ENCODE measurements at regions not wholly inside any gene's neighbourhood (a gene's known extent, or its start where the extent isn't known, plus 50 kb on each side); places are given as distances from the start of the nearest gene placed in this dataset.

DNA sequence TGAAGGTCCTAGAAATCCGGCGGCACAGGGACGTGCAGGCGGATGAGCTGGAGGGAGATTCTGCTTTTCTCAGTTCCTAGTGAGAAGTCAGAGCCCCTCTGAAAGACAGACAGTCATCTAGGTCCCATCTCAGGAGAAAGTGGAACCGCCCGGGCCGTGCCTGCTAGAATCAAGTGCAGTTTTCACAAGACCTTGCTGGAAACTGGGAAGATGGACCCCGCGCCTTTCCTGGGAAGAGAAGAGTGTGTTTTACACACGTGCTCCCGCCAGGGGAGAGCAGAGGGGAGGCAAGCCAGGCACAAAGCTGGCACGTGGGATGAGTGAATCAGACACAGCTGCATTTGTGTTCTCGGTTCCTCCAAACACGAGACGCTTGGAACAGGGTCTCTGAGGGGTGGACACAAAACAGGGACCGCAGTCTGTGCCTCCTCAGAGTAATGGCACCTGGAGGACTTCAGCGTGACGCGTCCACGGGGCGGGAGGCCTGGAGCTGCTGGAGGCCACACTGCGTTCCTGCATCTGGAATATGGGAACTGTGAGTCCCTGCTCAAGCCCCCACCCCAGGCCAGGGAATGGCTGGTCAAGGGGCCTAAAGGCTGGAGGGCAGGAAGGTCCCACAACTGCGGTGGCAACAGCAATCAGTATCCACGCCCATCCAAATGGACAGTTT, 218.3 kb downstream of the BRD1 start:
- H3K4me1 ChIP-seq (ENCODE audit: control insufficient read depth, insufficient read depth, low read length, poor library complexity, severe bottlenecking), result no peaks in the 10 kb centered on the region
- H3K4me3 ChIP-seq (ENCODE audit: insufficient read depth, low read depth, low read length, poor library complexity, severe bottlenecking), result no peak overlapping the region
- H3K36me3 ChIP-seq (ENCODE audit: control insufficient read depth, insufficient read depth, low read length), result no peaks in the 10 kb centered on the region
- H3K27me3 ChIP-seq (replicated peaks; ENCODE audit: control insufficient read depth, insufficient read depth, low read length, poor library complexity, severe bottlenecking), result no peaks in the 10 kb centered on the region
- no peak for DNase-seq
- H3K27ac ChIP-seq (ENCODE audit: insufficient read depth, low read length, poor library complexity, severe bottlenecking), result no peak overlapping the region
- no peaks in the 10 kb centered on the region for H3K9me3 ChIP-seq (ENCODE audit: control insufficient read depth, low read length)

DNA sequence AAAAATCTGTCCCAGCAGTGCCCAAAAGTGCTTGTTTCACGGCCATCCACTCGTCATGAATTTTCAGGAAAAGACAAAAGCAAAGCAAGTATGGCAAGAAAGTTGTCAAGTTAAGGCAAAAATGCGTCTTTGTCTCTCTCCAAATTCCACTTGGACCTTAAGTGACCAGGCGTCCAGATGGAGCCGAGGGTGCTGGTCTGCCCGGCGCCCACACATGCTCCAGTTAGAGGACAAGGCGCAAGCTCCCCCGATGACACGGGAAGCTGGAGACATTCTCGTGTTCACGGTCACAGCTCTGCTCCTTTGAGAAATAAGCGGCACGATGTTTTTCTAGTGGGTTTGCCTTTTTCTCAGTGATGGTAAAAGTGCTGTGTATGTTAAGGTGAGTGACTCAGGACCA, 219.0 kb downstream of the BRD1 start:
- no peaks in the 10 kb centered on the region for H3K27me3 ChIP-seq (replicated peaks; ENCODE audit: control insufficient read depth, insufficient read depth, low read length, poor library complexity, severe bottlenecking)
- no peaks in the 10 kb centered on the region for H3K4me1 ChIP-seq (ENCODE audit: control insufficient read depth, insufficient read depth, low read length, poor library complexity, severe bottlenecking)
- no peaks in the 10 kb centered on the region for H3K9me3 ChIP-seq (ENCODE audit: control insufficient read depth, low read length)
- no peak overlapping the region for H3K4me3 ChIP-seq (ENCODE audit: insufficient read depth, low read depth, low read length, poor library complexity, severe bottlenecking)
- DNase-seq, result no peak
- no peaks in the 10 kb centered on the region for H3K36me3 ChIP-seq (ENCODE audit: control insufficient read depth, insufficient read depth, low read length)
- no peak overlapping the region for H3K27ac ChIP-seq (ENCODE audit: insufficient read depth, low read length, poor library complexity, severe bottlenecking)

DNA sequence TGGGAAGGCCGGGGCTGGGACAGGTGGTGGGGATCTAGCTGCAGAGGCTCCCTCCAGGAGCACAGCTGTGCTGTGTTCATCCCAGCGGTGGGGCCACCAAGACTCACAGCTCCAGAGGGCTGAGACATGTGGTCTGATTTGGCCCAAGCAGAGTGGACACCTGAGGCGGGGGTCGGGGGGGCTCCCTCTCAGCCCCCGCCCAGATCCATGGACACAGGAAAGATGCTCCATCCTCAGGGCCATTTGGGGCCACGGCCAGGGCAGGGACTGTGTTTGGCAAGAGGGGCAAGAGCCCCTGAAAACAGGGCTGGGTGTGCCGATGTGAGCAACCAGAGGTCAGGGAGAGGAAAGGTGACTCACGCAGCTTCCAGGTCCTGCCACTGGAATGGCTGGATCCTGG, 219.4 kb downstream of the BRD1 start:
- Histone ChIP-seq H3K27me3 (replicated peaks; ENCODE audit: control insufficient read depth, insufficient read depth, low read length, poor library complexity, severe bottlenecking) (no peaks in the 10 kb centered on the region), H3K4me3 (ENCODE audit: insufficient read depth, low read depth, low read length, poor library complexity, severe bottlenecking) (no peak overlapping the region), H3K27ac (ENCODE audit: insufficient read depth, low read length, poor library complexity, severe bottlenecking) (no peak overlapping the region), H3K4me1 (ENCODE audit: control insufficient read depth, insufficient read depth, low read length, poor library complexity, severe bottlenecking) (no peaks in the 10 kb centered on the region), H3K36me3 (ENCODE audit: control insufficient read depth, insufficient read depth, low read length) (no peaks in the 10 kb centered on the region), H3K9me3 (ENCODE audit: control insufficient read depth, low read length) (no peaks in the 10 kb centered on the region)
- DNase-seq, result no peak

DNA sequence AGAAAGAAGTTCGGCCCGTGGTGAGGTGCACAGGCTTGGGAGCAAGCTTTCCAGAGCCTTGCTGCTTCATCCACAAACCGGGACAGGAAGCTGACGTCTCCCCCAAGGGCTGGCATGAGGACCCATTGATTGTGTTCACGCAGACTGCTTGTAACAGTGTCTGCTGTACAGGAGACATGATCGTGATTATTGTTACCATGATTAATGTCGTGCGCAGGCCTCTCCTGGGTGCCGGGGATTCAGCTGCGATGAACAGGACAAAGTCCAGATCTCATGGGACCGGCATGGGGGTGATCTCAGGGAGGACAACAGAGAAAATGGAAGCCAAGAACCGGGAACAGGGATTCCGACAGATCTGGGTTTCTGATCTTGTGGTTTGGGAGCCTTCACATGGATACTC, 219.9 kb downstream of the BRD1 start:
- DNase-seq, result no peak
- Histone ChIP-seq H3K27me3 (replicated peaks; ENCODE audit: control insufficient read depth, insufficient read depth, low read length, poor library complexity, severe bottlenecking) (no peaks in the 10 kb centered on the region), H3K36me3 (ENCODE audit: control insufficient read depth, insufficient read depth, low read length) (no peaks in the 10 kb centered on the region), H3K9me3 (ENCODE audit: control insufficient read depth, low read length) (no peaks in the 10 kb centered on the region), H3K4me1 (ENCODE audit: control insufficient read depth, insufficient read depth, low read length, poor library complexity, severe bottlenecking) (no peaks in the 10 kb centered on the region), H3K27ac (ENCODE audit: insufficient read depth, low read length, poor library complexity, severe bottlenecking) (no peak overlapping the region), H3K4me3 (ENCODE audit: insufficient read depth, low read depth, low read length, poor library complexity, severe bottlenecking) (no peak overlapping the region)

DNA sequence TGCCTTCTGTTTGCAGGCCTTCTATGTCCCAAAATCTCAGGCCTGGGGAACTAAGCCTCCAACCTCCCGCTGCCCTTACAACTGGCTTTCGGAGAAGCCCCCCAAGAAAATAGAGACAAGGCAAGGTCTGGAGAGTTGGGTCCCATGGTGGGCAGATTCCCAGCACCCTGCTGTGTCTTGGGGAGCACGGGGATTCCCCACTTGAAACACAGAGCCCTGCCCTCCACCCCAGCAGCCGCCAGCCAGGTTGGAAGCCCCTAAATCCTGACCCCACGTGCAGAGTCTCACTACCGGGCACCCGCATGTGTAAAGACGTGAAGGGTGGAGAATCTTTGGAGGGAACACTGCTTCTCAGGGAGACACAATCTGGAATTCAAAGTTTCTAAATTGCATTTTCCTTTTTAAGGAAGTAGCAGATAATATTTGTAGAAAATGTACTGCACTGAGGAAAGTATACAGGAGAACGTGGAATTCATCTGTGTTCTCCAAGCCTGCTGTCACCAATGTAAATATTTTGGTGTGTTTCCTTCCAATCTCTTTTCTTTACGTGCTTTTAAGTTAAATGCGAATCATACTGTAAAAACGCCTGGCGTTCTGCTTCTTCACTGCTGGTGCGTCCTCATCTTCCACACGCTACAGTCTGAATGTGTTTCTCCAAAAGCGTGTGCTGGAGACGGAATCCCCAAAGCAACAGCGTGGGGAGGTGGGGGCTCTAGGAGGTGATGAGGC, 220.9 kb downstream of the BRD1 start:
- H3K36me3 ChIP-seq (ENCODE audit: control insufficient read depth, insufficient read depth, low read length), result no peaks in the 10 kb centered on the region
- no peaks in the 10 kb centered on the region for H3K9me3 ChIP-seq (ENCODE audit: control insufficient read depth, low read length)
- no peak overlapping the region for H3K4me3 ChIP-seq (ENCODE audit: insufficient read depth, low read depth, low read length, poor library complexity, severe bottlenecking)
- no peak overlapping the region for H3K27ac ChIP-seq (ENCODE audit: insufficient read depth, low read length, poor library complexity, severe bottlenecking)
- H3K4me1 ChIP-seq (ENCODE audit: control insufficient read depth, insufficient read depth, low read length, poor library complexity, severe bottlenecking), result no peaks in the 10 kb centered on the region
- no peak for DNase-seq
- H3K27me3 ChIP-seq (replicated peaks; ENCODE audit: control insufficient read depth, insufficient read depth, low read length, poor library complexity, severe bottlenecking), result no peaks in the 10 kb centered on the region

DNA sequence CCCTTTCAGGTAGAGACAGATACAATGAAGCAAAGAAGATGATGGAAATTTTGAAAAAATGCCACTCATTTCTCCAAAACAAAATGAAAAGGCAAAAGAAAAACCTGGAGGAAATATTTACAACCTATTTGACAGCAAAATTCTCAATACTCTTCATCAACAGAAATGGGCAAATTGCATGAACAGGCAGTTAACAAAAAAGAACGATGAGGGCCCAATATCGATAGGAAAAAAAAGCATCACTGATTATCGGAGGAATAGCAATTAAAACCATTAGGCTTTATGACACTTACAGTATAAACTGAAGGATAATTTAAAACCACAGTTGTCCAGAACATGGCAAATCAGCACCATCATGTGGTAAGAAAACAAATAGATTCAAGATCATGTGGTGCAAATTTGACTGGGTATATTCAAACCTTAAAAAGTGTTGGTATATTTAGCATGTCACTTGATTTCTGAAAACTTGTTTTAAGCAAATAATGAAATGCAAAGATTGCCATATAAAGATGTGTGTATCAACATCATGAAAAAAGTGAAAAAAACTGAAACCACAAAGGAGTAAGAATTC, 222.9 kb downstream of the BRD1 start:
- Histone ChIP-seq H3K36me3 (ENCODE audit: control insufficient read depth, insufficient read depth, low read length) (no peaks in the 10 kb centered on the region), H3K27me3 (replicated peaks; ENCODE audit: control insufficient read depth, insufficient read depth, low read length, poor library complexity, severe bottlenecking) (no peaks in the 10 kb centered on the region), H3K4me3 (ENCODE audit: insufficient read depth, low read depth, low read length, poor library complexity, severe bottlenecking) (no peak overlapping the region), H3K27ac (ENCODE audit: insufficient read depth, low read length, poor library complexity, severe bottlenecking) (no peak overlapping the region), H3K4me1 (ENCODE audit: control insufficient read depth, insufficient read depth, low read length, poor library complexity, severe bottlenecking) (peaks cover 2% of the 10 kb centered on the region), H3K9me3 (ENCODE audit: control insufficient read depth, low read length) (no peaks in the 10 kb centered on the region)
- DNase-seq, result no peak

DNA sequence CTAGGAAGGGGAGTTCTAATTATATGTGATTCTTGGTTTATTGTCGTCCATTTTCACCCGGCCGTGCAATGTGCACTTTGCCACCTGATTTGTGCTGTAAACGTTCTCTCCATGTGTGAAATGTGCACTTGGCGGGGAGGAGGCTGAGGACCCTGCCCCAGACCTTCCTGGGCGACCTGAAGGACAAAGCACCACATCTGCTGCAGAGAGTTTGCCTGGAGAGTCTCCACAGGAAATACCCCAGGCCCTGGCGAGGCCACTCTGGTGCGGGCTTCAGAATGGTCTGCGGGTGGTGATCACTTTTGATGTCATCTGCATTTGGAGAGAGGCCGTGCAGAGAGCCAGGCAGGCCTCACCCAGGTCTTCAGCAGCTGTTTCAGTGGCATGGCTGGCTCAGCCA, 224.7 kb downstream of the BRD1 start:
- Histone ChIP-seq H3K27me3 (replicated peaks; ENCODE audit: control insufficient read depth, insufficient read depth, low read length, poor library complexity, severe bottlenecking) (no peaks in the 10 kb centered on the region), H3K27ac (ENCODE audit: insufficient read depth, low read length, poor library complexity, severe bottlenecking) (no peak overlapping the region), H3K4me1 (ENCODE audit: control insufficient read depth, insufficient read depth, low read length, poor library complexity, severe bottlenecking) (peaks cover 2% of the 10 kb centered on the region), H3K36me3 (ENCODE audit: control insufficient read depth, insufficient read depth, low read length) (no peaks in the 10 kb centered on the region), H3K9me3 (ENCODE audit: control insufficient read depth, low read length) (no peaks in the 10 kb centered on the region), H3K4me3 (ENCODE audit: insufficient read depth, low read depth, low read length, poor library complexity, severe bottlenecking) (no peak overlapping the region)
- no peak for DNase-seq

DNA sequence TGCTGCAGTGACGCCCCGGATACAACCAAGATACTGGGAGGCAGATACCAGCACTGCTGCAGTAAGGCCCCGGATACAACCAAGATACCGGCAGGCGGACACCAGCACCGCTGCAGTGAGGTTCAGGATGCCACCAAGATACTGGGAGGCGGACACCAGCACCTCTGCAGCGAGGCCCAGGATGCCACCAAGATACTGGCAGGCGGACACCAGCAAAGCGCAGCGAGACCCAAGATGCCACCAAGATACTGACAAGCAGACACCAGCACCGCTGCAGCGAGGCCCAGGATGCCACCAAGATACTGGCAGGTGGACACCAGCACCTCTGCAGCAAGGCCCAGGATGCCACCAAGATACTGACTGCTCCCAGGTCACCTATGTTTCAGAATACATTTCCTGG, 225.2 kb downstream of the BRD1 start:
- peaks cover 2% of the 10 kb centered on the region for H3K4me1 ChIP-seq (ENCODE audit: control insufficient read depth, insufficient read depth, low read length, poor library complexity, severe bottlenecking)
- no peak overlapping the region for H3K27ac ChIP-seq (ENCODE audit: insufficient read depth, low read length, poor library complexity, severe bottlenecking)
- H3K9me3 ChIP-seq (ENCODE audit: control insufficient read depth, low read length), result no peaks in the 10 kb centered on the region
- no peaks in the 10 kb centered on the region for H3K36me3 ChIP-seq (ENCODE audit: control insufficient read depth, insufficient read depth, low read length)
- no peak for DNase-seq
- H3K4me3 ChIP-seq (ENCODE audit: insufficient read depth, low read depth, low read length, poor library complexity, severe bottlenecking), result no peak overlapping the region
- no peaks in the 10 kb centered on the region for H3K27me3 ChIP-seq (replicated peaks; ENCODE audit: control insufficient read depth, insufficient read depth, low read length, poor library complexity, severe bottlenecking)

DNA sequence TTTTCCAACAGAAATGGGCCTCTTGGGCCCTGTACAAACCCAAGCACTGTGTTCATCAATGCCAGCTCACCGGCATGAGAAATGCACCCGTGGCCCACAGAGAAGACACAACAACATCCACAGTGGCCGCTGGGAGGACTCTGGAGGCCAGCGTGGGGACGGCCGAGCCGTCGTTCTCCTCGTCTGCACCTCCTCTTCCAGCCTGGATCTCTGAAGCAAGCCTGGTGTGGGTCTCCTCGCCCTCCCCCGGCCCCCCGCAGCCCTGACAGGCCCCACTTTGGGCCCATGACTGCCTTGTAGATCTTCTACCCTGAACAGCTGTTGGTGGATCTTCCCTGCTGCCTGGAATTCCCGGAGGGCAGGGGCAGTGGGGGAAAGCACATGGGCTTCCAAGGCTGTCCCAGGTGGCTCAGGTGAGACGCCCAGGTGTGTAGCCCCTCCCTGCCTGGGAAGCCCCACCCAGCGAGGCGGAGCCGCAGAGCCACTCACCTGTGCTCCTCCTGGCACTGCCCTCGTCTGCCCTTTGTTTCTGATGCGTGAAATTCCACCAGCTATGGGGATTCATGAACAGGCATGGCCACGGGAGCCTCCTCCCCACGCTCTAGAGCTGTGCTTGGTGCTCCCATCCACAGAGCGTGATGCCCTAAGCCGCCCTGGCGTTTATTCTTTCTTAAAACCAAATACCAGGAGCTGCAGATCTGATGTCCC, 225.9 kb downstream of the BRD1 start:
- no peaks in the 10 kb centered on the region for H3K36me3 ChIP-seq (ENCODE audit: control insufficient read depth, insufficient read depth, low read length)

More for the DNA sequence above, 225.9 kb downstream of the BRD1 start:
- no peak for DNase-seq
- Histone ChIP-seq H3K27ac (ENCODE audit: insufficient read depth, low read length, poor library complexity, severe bottlenecking) (no peak overlapping the region), H3K4me1 (ENCODE audit: control insufficient read depth, insufficient read depth, low read length, poor library complexity, severe bottlenecking) (peaks cover 2% of the 10 kb centered on the region), H3K4me3 (ENCODE audit: insufficient read depth, low read depth, low read length, poor library complexity, severe bottlenecking) (no peak overlapping the region), H3K27me3 (replicated peaks; ENCODE audit: control insufficient read depth, insufficient read depth, low read length, poor library complexity, severe bottlenecking) (no peaks in the 10 kb centered on the region), H3K9me3 (ENCODE audit: control insufficient read depth, low read length) (no peaks in the 10 kb centered on the region)
